ENCODE measurements at regions not wholly inside any gene's neighbourhood (a gene's known extent, or its start where the extent isn't known, plus 50 kb on each side); places are given as distances from the start of the nearest gene placed in this dataset.

DNA sequence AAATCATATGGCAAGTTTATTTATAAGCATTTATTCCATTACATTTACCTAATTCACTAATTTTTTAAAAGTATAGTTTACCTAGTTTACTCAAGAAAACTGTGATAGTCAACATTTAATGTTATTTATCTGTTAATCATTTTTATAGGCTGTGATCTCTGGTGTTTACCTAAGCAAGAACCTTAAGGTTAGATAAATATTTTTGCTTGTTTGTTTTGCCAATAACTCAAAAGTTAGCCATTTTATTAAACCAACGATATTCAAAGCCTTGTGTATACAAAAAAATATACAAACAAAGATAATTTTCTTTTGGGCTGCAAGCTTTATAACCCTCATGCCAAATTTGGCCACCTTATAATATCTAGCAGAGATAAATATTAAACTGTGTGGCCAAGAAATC, 157.3 kb downstream of the SLCO1B3 start:
- no peak overlapping the region for H3K27ac ChIP-seq (ENCODE audit: low read depth, low read length)
- H3K4me1 ChIP-seq (ENCODE audit: insufficient read depth, low read length), result no peaks in the 10 kb centered on the region
- WGBS, result 83% methylated on average over 1 of the region's 1 CpG
- H3K36me3 ChIP-seq (ENCODE audit: insufficient read depth, low read length), result no peaks in the 10 kb centered on the region
- H3K9ac ChIP-seq (ENCODE audit: low read depth, low read length), result no peak overlapping the region
- H3K9me3 ChIP-seq (ENCODE audit: insufficient read depth, low read depth, low read length), result peaks cover 53% of the 10 kb centered on the region
- H3K27me3 ChIP-seq (ENCODE audit: insufficient read depth, low read length), result no peaks in the 10 kb centered on the region
- no peak overlapping the region for H3K4me3 ChIP-seq (ENCODE audit: low read length)

DNA sequence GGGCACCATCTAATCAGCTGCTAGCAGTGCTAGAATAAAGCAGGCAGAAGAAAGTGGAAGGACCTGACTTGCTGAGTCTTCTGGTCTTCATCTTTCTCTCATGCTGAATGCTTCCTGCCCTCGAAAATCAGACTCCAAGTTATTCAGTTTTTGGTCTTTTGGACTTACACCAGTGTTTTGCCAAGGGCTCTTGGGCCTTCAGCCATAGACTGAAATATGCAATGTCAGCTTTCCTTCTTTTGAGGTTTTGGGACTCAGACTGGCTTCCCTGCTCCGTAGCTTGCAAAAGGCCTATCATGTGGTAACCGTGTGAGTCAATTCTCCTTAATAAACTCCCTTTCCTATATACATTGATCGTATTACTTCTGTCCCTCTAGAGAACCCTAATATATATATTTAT, 159.3 kb downstream of the SLCO1B3 start:
- WGBS, result 74% methylated on average over 3 of the region's 4 CpGs

DNA sequence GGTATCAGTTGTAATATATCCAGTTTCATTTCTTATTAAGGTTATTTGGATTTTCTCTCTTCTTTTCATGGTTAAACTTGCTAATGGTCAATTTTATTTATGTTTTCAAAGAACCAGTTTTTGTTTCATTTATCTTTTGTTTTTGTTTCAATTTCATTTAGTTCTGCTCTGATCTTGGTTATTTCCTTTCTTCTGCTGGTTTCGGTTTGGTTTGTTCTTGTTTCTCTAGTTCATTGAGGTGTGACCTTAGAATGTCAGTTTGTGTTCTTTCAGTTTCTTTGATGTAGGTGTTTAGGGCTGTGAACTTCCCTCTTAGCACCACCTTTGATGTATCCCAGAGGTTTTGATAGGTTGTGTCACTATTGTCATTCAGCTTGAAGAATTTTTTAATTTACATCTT, 145.6 kb upstream of the SLCO1B1 start:
- Histone ChIP-seq H3K9ac (ENCODE audit: low read depth, low read length) (no peak overlapping the region), H3K27me3 (ENCODE audit: insufficient read depth, low read length) (no peaks in the 10 kb centered on the region), H3K4me1 (ENCODE audit: insufficient read depth, low read length) (no peaks in the 10 kb centered on the region), H3K9me3 (ENCODE audit: insufficient read depth, low read depth, low read length) (peaks cover 11% of the 10 kb centered on the region; the same call in 1 of the 2 replicates), H3K27ac (ENCODE audit: low read depth, low read length) (no peak overlapping the region), H3K36me3 (ENCODE audit: insufficient read depth, low read length) (no peaks in the 10 kb centered on the region), H3K4me3 (ENCODE audit: low read length) (no peak overlapping the region)
- 100% methylated on average over 1 of the region's 1 CpG for WGBS

More for the DNA sequence above, 159.3 kb downstream of the SLCO1B3 start:
- H3K4me1 ChIP-seq (ENCODE audit: insufficient read depth, low read length), result no peaks in the 10 kb centered on the region
- H3K4me3 ChIP-seq (ENCODE audit: low read length), result no peak overlapping the region
- no peaks in the 10 kb centered on the region for H3K36me3 ChIP-seq (ENCODE audit: insufficient read depth, low read length)
- no peaks in the 10 kb centered on the region for H3K27me3 ChIP-seq (ENCODE audit: insufficient read depth, low read length)
- H3K27ac ChIP-seq (ENCODE audit: low read depth, low read length), result no peak overlapping the region
- H3K9ac ChIP-seq (ENCODE audit: low read depth, low read length), result no peak overlapping the region
- H3K9me3 ChIP-seq (ENCODE audit: insufficient read depth, low read depth, low read length), result peaks cover 52% of the 10 kb centered on the region

DNA sequence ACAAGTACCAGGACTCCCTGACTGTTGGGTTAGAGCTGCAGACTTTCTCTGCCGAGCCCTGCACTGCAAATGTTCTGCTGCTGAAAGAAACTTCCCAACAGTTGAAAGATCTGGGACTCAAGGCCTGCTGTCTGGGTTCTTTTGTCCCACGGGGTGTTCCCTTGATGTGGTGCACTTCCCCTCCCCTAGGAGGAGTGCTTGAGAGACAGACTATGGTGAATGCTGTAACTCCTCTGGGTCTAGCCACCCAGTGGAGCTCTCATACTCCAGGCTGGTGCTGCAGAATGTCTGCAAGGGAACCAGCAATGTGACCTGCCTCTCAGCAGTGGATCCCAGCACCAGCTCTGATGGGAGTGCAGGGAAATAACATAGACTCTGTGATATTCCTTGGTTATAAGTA, 129.2 kb upstream of the SLCO1B1 start:
- H3K27me3 ChIP-seq (ENCODE audit: insufficient read depth, low read length), result no peaks in the 10 kb centered on the region
- no peak overlapping the region for H3K9ac ChIP-seq (ENCODE audit: low read depth, low read length)
- H3K4me1 ChIP-seq (ENCODE audit: insufficient read depth, low read length), result no peaks in the 10 kb centered on the region
- no peak overlapping the region for H3K27ac ChIP-seq (ENCODE audit: low read depth, low read length)
- H3K9me3 ChIP-seq (ENCODE audit: insufficient read depth, low read depth, low read length), result no peaks in the 10 kb centered on the region
- H3K4me3 ChIP-seq (ENCODE audit: low read length), result no peak overlapping the region
- no peaks in the 10 kb centered on the region for H3K36me3 ChIP-seq (ENCODE audit: insufficient read depth, low read length)
- 88% methylated on average over 2 of the region's 2 CpGs for WGBS

DNA sequence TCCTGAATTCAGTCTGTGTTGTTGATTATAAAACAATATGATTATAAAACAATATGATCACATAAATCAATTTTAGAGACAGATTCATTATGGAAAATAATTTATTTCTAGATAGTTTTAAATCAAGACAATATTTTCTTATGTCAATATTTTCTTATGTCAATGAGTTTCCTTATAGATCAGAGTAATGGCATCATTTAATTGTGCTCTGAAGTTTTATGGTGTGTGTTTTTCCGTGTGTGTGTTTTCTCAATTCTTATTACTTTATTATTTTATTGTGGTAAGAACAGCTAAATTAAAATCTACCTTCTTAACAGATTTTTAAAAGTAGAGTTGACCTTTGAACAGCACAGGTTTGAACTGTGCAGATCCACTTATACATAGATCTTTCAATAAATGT, 105.3 kb upstream of the SLCO1B1 start:
- no peak overlapping the region for H3K27ac ChIP-seq (ENCODE audit: low read depth, low read length)
- no peaks in the 10 kb centered on the region for H3K36me3 ChIP-seq (ENCODE audit: insufficient read depth, low read length)
- H3K9ac ChIP-seq (ENCODE audit: low read depth, low read length), result no peak overlapping the region
- no peaks in the 10 kb centered on the region for H3K9me3 ChIP-seq (ENCODE audit: insufficient read depth, low read depth, low read length)
- H3K4me3 ChIP-seq (ENCODE audit: low read length), result no peak overlapping the region
- no peaks in the 10 kb centered on the region for H3K4me1 ChIP-seq (ENCODE audit: insufficient read depth, low read length)
- no peaks in the 10 kb centered on the region for H3K27me3 ChIP-seq (ENCODE audit: insufficient read depth, low read length)
- no CpG with 5 or more reads among the region's 1 CpG for WGBS

DNA sequence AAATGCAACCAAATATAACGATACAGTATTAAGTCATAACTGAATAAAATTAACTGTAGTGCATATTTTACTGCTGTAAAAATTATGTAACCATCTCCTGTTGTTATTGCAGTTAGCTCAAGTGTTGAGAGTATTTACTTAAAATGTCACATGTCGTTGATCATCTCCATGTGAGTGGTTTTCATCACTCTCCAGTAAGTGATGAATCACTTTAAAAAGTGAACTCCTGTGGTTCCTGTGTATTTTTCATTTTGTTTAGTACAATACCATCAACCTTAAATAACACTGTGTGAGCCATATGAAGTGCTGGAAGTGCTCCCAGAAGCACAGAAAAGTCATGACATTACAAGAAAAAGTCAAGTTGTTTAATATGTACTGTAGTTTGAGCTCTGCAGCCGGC, 104.7 kb upstream of the SLCO1B1 start:
- Histone ChIP-seq H3K27me3 (ENCODE audit: insufficient read depth, low read length) (no peaks in the 10 kb centered on the region), H3K36me3 (ENCODE audit: insufficient read depth, low read length) (no peaks in the 10 kb centered on the region), H3K4me1 (ENCODE audit: insufficient read depth, low read length) (no peaks in the 10 kb centered on the region), H3K27ac (ENCODE audit: low read depth, low read length) (no peak overlapping the region), H3K9ac (ENCODE audit: low read depth, low read length) (no peak overlapping the region), H3K4me3 (ENCODE audit: low read length) (no peak overlapping the region), H3K9me3 (ENCODE audit: insufficient read depth, low read depth, low read length) (no peaks in the 10 kb centered on the region)
- 100% methylated on average over 1 of the region's 3 CpGs for WGBS

DNA sequence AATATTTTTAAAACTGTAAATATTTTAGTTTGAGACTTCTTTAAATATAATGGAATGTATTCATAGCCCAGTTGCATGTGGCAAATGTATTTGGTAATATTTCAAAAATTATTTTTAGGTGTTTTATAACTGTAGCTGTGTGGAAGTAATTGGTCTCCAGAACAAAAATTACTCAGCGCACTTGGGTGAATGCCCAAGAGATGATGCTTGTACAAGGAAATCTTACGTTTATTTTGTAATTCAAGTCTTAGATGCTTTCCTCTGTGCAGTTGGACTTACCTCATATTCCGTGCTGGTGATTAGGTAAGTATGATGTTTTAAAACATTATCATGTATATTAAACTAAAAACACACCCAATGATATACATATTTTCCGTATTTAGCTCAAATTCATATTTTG, 76.7 kb upstream of the SLCO1B1 start:
- no peaks in the 10 kb centered on the region for H3K4me1 ChIP-seq (ENCODE audit: insufficient read depth, low read length)
- no peaks in the 10 kb centered on the region for H3K9me3 ChIP-seq (ENCODE audit: insufficient read depth, low read depth, low read length)
- no peaks in the 10 kb centered on the region for H3K27me3 ChIP-seq (ENCODE audit: insufficient read depth, low read length)
- 98% methylated on average over 2 of the region's 4 CpGs for WGBS
- H3K36me3 ChIP-seq (ENCODE audit: insufficient read depth, low read length), result no peaks in the 10 kb centered on the region
- H3K9ac ChIP-seq (ENCODE audit: low read depth, low read length), result no peak overlapping the region
- H3K27ac ChIP-seq (ENCODE audit: low read depth, low read length), result no peak overlapping the region
- no peak overlapping the region for H3K4me3 ChIP-seq (ENCODE audit: low read length)

DNA sequence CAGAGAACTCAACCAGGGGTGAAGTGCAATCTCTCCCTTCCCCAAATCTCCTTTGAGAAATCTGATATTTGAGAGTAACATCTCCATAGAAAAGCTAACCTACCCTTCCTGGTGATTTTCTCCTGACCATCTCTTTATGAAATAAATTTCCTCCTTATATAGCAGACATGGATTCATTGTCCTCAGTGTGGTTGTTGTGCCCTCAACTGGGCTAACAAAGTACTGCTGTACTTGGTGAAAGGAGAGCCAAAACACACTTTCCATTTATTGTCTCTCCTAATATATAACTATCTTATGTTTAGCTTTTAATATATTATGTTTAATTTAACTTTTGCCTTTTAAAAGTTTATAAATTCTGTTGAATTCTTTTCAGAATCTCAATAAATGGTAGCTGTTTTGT, 65.1 kb upstream of the SLCO1B1 start:
- no peak overlapping the region for H3K9ac ChIP-seq (ENCODE audit: low read depth, low read length)

DNA sequence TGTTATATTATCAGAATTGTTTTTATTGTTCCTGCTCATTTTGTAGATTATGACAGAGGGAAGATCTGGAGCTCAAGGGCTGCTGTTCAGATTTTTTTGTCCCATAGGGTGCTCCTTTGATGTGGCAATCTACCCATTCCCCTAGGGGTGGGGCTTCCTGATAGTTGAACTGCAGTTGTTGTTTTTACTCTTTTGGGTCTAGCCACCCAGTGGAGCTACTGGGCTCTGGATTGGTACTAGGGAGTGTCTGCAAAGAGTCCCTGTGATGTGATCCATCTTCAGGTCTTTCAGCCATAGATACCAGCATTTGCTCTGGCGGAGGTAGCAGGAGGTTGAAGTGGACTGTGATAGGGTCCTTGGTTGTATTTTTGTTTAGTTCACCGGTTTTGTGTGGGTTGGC, 57.9 kb upstream of the SLCO1B1 start:
- no peak overlapping the region for H3K27ac ChIP-seq (ENCODE audit: low read depth, low read length)
- H3K27me3 ChIP-seq (ENCODE audit: insufficient read depth, low read length), result no peaks in the 10 kb centered on the region
- 90% methylated on average over 2 of the region's 2 CpGs for WGBS
- H3K4me1 ChIP-seq (ENCODE audit: insufficient read depth, low read length), result no peaks in the 10 kb centered on the region
- no peaks in the 10 kb centered on the region for H3K36me3 ChIP-seq (ENCODE audit: insufficient read depth, low read length)
- no peak overlapping the region for H3K9ac ChIP-seq (ENCODE audit: low read depth, low read length)
- H3K9me3 ChIP-seq (ENCODE audit: insufficient read depth, low read depth, low read length), result no peaks in the 10 kb centered on the region
- H3K4me3 ChIP-seq (ENCODE audit: low read length), result no peak overlapping the region

More for the DNA sequence above, 65.1 kb upstream of the SLCO1B1 start:
- Histone ChIP-seq H3K36me3 (ENCODE audit: insufficient read depth, low read length) (no peaks in the 10 kb centered on the region), H3K4me3 (ENCODE audit: low read length) (no peak overlapping the region), H3K27ac (ENCODE audit: low read depth, low read length) (no peak overlapping the region), H3K4me1 (ENCODE audit: insufficient read depth, low read length) (no peaks in the 10 kb centered on the region), H3K27me3 (ENCODE audit: insufficient read depth, low read length) (no peaks in the 10 kb centered on the region), H3K9me3 (ENCODE audit: insufficient read depth, low read depth, low read length) (no peaks in the 10 kb centered on the region)

DNA sequence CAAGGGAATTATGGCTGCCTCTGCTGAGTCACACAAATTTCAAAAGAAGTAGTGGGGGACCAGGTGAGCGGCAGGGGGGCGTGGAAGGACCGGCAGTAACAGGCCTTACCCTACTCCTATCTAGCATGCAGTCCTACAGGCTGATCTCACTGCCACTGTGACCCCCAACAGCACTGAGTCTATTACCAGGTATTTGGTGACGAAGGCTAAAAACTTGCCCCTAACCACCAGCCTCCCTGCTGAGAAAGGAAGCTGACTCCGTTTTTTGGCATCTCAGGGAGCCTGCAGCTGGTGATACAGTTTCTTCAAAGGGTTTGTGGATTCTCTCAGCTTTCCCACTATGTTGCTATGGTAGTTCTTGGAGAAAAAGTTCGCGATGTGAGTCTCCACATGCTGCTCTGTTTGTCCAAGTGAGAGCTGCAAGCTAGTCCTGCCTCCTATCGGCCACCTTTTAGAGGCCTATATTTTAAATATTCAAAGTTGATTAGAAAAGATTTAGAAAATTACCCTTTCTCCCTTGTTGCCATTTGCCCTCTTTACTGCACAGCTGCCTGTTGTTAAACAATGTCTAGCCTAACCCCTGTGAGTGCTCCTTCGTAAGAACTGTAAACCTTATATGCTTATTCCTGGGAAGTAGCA, 57.1 kb upstream of the SLCO1B1 start:
- H3K27ac ChIP-seq (ENCODE audit: low read depth, low read length), result no peak overlapping the region
- WGBS, result 74% methylated on average over 8 of the region's 9 CpGs
- H3K9ac ChIP-seq (ENCODE audit: low read depth, low read length), result no peak overlapping the region
- H3K9me3 ChIP-seq (ENCODE audit: insufficient read depth, low read depth, low read length), result no peaks in the 10 kb centered on the region
- H3K4me1 ChIP-seq (ENCODE audit: insufficient read depth, low read length), result no peaks in the 10 kb centered on the region
- H3K27me3 ChIP-seq (ENCODE audit: insufficient read depth, low read length), result no peaks in the 10 kb centered on the region
- H3K36me3 ChIP-seq (ENCODE audit: insufficient read depth, low read length), result no peaks in the 10 kb centered on the region
- no peak overlapping the region for H3K4me3 ChIP-seq (ENCODE audit: low read length)

All from HUES64 (cell line).